Neural cell (in vitro differentiated cells): ENCODE measurements at regions not wholly inside any gene's neighbourhood (a gene's known extent, or its start where the extent isn't known, plus 50 kb on each side); places are given as distances from the start of the nearest gene placed in this dataset.

Experiments used
- EP300 ChIP-seq: fragments of 450-650 bp; conservative IDR thresholded peaks from 2 replicates; pipeline ENCODE4 v1.6.1; 2014; ENCODE audit warnings: antibody characterized with exemption, mild to moderate bottlenecking, moderate library complexity; ENCODE audit not compliant: poor library complexity, severe bottlenecking
- EZH2 ChIP-seq: fragments of 200-600, 300-800 bp; shearing (Covaris generic), sonication (generic); IDR thresholded peaks from 2 replicates; pipeline ENCODE4 v1.6.1; 2014; ENCODE audit warnings: antibody characterized with exemption, low read length, borderline replicate concordance, mild to moderate bottlenecking; ENCODE audit not compliant: insufficient read depth, poor library complexity, severe bottlenecking
- MXI1 ChIP-seq: fragments of 450-650 bp; conservative IDR thresholded peaks from 2 replicates; pipeline ENCODE4 v1.6.1; 2014; ENCODE audit warnings: antibody characterized with exemption, mild to moderate bottlenecking; ENCODE audit not compliant: poor library complexity, severe bottlenecking
- POLR2AphosphoS5 ChIP-seq: IDR thresholded peaks from 2 replicates; pipeline ENCODE4 v1.6.1; 2012
- TAF1 ChIP-seq: IDR thresholded peaks from 2 replicates; pipeline ENCODE4 v1.6.1; 2012; ENCODE audit warnings: low read depth
- TF ChIP-seq, protein P1 (sequence below): IDR thresholded peaks from 2 replicates; pipeline ENCODE4 v1.6.1; 2012; ENCODE audit warnings: borderline replicate concordance
- TF ChIP-seq, protein P2 (sequence below): fragments of 450-650 bp; IDR thresholded peaks from 2 replicates; pipeline ENCODE4 v1.5.1; 2014; ENCODE audit warnings: antibody characterized with exemption, mild to moderate bottlenecking, moderate library complexity; ENCODE audit not compliant: poor library complexity, severe bottlenecking

DNA sequence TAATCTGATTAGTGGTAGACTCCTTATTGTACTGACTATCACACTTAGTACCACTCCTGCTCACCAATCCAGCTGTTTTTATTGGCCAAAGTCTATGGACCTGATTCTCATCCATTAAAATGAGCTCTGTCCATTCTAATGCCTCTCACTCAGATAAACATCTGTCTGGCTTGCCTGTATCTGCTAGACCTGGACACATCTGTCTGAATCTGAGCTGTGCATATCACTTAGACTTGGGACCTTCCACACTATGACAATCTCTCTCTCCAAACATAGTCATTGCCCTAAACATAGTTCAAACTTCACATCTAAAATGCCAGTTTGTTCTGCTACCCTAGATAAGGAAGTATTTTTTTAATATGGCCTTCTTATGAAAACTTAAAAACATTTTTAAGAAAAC is 92.6 kb downstream of the CENPW start:
- TF ChIP-seq EP300 (no peak), POLR2AphosphoS5 (no peak), EZH2 (no peak), MXI1 (no peak), TAF1 (no peak)
- TF ChIP-seq, protein P1, sequence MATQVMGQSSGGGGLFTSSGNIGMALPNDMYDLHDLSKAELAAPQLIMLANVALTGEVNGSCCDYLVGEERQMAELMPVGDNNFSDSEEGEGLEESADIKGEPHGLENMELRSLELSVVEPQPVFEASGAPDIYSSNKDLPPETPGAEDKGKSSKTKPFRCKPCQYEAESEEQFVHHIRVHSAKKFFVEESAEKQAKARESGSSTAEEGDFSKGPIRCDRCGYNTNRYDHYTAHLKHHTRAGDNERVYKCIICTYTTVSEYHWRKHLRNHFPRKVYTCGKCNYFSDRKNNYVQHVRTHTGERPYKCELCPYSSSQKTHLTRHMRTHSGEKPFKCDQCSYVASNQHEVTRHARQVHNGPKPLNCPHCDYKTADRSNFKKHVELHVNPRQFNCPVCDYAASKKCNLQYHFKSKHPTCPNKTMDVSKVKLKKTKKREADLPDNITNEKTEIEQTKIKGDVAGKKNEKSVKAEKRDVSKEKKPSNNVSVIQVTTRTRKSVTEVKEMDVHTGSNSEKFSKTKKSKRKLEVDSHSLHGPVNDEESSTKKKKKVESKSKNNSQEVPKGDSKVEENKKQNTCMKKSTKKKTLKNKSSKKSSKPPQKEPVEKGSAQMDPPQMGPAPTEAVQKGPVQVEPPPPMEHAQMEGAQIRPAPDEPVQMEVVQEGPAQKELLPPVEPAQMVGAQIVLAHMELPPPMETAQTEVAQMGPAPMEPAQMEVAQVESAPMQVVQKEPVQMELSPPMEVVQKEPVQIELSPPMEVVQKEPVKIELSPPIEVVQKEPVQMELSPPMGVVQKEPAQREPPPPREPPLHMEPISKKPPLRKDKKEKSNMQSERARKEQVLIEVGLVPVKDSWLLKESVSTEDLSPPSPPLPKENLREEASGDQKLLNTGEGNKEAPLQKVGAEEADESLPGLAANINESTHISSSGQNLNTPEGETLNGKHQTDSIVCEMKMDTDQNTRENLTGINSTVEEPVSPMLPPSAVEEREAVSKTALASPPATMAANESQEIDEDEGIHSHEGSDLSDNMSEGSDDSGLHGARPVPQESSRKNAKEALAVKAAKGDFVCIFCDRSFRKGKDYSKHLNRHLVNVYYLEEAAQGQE, result no peak
- TF ChIP-seq, protein P2, sequence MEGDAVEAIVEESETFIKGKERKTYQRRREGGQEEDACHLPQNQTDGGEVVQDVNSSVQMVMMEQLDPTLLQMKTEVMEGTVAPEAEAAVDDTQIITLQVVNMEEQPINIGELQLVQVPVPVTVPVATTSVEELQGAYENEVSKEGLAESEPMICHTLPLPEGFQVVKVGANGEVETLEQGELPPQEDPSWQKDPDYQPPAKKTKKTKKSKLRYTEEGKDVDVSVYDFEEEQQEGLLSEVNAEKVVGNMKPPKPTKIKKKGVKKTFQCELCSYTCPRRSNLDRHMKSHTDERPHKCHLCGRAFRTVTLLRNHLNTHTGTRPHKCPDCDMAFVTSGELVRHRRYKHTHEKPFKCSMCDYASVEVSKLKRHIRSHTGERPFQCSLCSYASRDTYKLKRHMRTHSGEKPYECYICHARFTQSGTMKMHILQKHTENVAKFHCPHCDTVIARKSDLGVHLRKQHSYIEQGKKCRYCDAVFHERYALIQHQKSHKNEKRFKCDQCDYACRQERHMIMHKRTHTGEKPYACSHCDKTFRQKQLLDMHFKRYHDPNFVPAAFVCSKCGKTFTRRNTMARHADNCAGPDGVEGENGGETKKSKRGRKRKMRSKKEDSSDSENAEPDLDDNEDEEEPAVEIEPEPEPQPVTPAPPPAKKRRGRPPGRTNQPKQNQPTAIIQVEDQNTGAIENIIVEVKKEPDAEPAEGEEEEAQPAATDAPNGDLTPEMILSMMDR, result no peak
